CD4-positive, alpha-beta T cell treated with Interleukin-4 for 1 hour (primary cell): ENCODE measurements at regions not wholly inside any gene's neighbourhood (a gene's known extent, or its start where the extent isn't known, plus 50 kb on each side); places are given as distances from the start of the nearest gene placed in this dataset.

Source experiments
- DNase-seq, 2 donors: peaks; one replicate each; pipeline ENCODE4 v3.0.0-alpha.2; 2020 to 2022

DNA sequence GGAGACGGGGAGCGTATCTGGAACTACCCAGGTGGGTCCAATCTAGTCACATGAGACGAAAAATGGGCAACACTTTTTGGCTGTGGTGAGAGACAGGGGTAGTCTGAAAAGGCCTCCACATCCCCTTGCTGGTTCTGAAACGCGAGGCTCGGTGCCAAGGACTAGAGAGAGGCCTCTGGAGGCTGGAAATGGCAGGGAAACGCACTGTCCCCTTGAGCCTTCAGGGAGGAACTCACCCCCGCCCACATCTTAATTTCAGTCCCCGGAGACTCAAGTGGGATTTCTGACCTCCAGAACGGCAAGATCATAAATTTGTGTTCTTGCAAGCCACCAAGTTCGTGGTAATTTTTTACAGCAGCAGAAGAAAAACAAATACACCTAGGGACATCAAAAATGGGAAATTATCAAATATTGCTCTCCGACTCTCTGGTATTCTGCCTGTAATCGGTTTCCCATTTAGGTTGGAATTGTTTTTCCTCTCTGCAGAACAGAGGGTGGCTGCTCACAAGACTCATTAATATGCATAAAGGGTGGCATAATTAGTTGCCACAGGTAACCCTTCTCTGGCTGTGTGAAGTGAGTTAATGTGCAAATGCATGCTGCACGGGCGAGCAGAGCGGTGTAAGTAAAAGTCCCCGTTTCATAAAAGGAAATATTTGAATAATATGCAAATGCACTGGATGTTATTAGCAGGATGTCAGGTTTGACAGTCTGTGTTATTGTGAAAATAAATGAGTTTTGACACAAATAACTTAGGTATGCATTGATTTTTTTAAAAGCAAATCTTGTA is 185.7 kb downstream of the ARRDC4 start:
- no peak for DNase-seq

DNA sequence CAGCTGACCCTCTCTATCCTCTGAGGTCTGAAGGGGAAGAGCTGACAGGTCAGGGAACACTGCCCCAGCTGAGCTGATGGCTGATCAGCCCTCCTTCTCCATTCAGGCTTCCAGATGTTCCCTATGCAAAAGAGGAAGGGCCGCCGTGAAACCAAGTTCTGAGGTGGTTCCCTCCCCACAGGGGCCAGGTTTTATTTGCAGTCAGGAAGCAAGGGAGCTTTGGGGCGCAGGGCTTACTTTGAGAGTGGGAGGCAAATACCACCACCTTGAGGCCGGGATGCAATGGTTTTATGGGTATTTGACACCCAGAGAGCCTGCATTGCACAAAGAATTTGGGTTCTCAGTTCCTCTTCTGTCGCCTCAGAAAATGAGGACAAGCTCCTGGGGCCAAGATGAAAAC is 186.9 kb downstream of the ARRDC4 start:
- no peak for DNase-seq

DNA sequence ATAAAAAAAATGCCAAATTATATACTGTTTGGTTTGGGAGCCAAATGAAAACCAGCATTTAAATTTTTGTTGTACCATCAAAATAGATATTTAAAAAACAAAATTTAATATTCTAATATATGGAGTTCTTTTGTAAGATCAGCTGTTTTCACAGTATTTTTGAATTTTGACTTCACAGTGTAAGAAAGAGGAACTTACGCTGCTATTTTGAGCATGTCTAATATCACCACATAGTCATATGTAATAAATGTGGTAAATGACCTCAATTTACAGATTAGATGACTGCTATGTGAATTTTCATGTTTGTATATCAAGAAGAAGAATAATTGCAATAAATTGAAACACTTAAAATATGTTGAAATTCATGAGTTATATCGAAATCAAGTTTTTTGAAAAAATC is 189.6 kb downstream of the ARRDC4 start:
- no peak for DNase-seq

DNA sequence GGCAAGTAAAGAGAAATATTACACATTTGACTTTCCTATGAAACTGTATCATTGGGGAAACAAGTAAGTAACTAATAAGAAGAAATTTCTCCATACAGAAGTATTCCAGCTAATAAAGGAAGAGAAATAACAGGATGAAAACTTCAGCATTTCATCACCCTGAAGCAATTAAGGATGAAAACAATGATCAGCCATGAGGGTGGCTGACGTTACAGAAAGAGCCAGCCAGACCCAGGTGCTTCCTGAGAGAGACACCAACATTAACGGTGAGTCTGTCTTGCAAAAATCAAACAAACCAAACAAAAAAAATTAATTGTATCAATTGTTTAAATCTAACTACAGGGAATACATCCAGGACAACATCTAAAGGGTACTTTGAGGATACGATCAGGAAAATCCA is 190.0 kb downstream of the ARRDC4 start:
- no peak for DNase-seq

DNA sequence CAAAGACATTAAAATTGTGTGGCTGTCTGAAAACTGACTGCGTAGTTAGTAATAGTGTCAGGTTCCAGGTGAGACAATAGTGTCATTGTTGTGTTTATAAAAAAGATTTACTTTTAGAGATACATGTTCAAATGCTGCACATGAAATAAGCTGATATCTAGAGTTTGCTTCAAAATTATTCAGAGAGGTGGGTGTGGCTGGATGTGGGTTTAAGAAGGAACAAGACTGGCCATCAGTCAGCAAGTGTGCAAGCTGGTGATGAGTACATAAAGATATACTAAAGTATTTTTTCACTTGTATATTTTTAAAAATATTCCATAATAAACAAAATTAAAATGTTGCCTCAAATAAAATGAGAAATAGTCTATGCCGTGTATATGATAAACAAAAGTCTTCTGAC is 190.6 kb downstream of the ARRDC4 start:
- DNase-seq: no peak

DNA sequence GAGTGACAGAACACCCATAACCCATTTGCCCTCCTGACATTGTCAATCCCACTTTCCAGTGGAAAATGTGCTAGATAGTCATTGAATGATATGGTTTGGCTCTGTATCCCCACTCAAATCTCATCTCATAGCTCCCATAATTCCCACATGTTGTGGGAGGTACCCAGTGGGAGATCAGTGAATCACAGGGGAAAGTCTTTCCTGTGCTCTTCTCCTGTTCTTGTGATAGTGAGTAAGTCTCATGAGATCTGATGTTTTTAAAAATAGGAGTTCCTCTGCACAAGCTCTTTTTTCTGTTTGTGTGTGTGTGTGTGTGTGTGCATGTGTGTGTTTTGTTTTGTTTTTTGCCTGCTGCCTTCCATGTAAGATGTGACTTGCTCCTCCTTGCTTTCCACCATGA is 191.7 kb downstream of the ARRDC4 start:
- no peak for DNase-seq

DNA sequence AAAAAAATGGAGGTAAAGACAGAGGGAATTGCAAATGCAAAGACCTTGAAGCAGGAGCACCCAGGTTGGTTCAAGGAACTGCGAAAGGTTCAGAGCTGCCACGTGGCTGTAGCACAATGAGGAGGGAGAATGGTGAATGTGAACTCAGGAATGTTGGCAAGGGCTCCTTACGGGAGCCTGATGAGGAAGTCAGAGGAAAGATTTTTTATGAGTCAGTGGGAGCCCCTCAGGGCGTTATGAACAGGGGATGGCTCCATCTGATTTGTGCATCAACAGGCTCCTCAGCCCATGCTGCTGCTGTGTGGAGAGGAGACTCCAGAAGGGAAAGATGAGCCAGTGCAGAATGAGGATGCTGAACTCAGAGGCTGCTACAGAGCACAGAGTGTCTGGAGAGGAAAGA is 194.4 kb downstream of the ARRDC4 start:
- DNase-seq: no peak

DNA sequence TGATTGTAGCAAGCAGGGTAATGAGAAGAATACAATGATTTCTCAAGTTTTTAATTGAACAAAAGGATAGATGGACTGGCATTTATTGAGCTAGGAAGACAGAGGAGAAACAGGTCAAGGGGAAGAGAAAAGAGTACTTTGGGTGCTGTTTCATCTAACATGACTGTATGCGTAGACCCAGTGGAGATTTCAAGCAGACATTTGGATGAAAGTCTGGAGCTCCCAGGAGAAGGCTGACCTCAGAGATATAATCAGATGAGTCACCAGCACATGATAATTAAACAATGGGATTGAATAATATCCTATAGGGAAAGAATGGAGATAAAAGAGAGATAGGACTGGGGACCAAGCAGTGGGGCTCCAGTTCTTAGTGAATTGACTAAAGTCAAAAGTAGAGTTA is 194.9 kb downstream of the ARRDC4 start:
- no peak for DNase-seq

DNA sequence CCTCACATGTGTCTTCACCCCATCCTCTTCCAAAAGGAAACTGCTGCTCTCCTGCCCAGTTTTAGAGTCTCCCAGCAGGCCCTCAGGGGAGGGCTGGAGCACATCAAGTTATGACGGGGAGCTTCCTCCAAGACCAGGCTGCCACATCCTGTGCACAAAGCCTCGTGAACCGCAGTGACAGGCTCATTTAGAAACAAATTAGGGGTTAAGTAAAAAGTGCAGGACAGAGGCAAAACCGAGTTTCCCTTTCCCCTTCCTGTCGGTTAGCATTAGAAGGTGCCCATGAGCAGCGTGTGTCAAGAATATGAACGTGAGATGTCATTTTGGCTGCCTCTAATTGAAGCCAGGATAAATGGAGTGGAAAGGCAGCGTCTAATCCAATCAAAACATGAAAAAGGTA is 199.7 kb downstream of the ARRDC4 start:
- peak; percentile 35 to 57 for DNase-seq

DNA sequence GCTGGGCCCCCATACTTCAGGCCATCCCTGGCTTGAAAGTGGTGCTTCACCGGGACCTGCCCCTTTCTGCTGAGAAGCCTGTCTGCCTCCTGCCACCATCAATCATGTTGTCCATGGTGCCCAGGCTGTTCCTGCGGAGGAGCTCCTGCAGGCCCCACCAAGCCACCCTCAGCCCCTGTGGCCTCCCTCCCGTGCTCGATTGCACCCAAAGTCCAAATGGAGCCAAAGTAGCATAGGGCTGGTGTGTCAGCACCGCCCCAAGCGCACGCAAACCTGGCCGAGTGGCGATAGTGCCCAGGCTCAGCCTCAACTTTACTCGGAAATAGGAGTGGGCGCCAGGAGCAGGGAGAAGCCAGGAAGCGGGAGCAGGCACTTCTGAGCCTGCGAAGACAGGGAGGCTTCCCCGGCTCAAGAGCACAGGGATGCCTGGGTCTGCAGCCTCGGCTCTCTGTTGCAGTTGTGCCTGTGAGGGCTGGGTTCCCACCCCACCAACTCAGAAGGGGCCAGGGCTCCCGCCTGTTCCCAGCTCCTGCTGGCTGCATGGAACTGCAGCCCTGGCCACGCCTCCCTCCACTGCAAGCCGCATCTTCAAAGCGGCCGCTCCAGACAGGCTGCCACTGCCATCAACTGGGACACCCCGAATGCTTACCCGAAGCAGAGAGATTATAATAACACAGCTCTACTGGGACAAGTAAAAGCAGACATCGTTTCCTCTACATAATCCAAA is 203.0 kb downstream of the ARRDC4 start:
- DNase-seq: no peak

DNA sequence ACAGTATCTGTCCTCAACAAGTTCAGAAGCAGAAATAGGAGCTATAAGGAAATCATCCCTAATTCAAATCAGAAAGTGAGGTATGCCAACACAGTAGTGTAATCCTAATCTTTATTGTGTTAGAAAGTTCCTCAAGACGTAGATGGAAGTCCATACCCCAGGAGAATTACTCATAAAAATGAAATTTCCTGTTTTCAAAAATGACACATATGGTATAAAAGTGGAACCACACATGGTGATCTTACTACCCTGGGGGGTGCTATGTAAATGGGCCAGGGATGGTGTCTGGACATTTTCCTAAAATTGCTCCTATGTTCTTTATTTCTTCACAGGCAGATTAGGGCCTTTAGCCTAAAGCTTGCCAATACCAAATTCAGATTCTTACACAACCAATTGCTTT is 204.1 kb downstream of the ARRDC4 start:
- no peak for DNase-seq

DNA sequence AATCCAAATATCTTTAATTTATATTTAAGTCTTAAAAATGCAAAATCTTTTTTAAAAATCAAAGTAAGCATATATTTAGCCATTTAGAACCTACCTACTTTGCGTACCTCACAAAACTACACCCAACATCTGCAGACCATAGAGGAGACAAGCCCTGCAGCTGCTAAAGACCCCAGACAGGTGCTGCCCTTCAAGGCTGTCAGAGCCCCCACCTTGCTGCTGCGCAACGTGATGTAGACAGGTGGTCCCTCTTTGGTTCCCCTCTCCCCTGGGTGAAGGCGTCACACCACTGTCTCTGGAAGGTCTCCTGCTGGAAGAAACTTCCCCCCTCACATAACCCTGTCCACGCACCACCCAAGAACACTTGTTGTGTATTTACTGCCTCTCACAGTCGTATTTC is 204.5 kb downstream of the ARRDC4 start:
- DNase-seq: no peak

DNA sequence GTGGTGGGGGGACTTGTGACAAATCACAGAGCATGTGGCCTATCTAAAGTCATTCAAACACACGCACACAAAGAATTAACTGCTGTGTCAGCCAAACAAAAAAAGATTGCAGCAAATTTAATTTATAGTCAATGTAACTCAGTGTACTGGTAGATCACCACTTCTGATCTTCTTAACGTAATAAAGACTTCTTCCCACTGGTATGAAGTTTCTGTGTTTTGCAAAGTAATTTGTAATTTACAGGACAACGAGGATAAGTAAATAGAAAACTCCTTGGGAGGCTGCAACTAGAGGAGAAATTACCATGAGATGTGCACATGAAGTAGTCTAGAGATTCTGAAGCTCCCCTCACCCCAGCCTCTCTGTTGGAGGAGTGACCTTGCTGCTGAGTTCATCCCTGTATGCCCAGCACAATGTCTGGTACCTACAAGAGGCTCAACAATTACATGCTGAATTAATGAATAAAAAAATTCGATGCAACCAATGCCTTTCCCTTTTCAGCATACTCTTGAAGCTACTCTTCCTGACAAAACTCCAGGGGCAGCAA is 207.3 kb downstream of the ARRDC4 start:
- no peak for DNase-seq

DNA sequence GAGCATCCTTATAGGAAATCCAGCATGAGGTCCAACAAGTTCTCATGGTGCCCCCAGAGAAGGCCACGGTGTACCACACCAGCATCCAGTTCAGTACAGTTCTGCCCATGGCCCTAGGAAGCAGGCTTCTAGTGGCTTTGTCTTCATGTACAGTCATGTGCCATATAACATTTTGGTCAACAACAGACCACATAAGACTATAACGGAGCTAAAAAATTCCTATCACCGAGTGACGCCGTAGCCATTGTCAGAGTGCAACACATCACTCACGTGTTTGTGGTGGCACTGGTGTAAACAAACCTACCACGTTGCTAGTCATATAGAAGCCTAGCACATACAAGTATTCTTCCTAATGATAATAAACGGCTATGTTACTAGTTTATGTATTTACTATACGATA is 209.0 kb downstream of the ARRDC4 start:
- peak in 1 of 2 donors; percentile 29 for DNase-seq

DNA sequence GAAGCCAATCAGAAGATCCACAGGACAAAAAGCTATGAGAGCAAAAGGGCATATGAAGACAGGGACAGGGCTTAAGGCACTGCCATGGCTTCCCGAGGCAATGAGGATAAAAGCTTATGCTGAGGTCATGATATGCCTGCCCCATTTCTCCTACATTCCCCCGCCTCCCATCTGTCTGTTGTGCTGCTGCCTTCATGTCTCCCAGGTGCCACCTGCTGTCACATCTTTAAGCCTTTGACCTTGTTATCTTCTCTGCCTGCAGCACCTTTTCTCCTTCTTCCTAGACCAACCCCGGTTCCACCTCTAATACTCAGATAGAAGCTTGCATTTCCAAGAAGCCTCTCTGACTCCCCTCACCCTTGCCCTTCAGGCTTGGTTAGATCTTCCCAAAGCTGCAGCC is 213.8 kb downstream of the ARRDC4 start:
- no peak for DNase-seq

DNA sequence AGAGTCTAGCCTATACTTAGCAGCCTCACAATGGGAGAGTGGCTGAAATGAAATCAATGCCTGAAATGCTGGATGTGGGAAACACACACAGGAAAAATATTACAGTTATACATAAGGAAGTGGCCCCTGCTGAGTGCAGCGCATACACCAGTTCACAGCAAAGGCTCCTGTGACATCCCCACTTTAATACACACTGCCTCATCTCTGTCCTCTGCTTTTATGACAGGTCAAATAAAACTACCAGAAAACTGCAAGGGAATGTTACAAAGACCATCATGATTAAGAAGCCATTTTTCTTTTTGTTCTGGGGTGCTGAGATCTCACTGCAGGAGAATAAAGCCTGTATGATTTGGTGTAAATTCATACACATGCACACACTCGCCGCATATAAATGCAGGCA is 214.3 kb downstream of the ARRDC4 start:
- DNase-seq: no peak

DNA sequence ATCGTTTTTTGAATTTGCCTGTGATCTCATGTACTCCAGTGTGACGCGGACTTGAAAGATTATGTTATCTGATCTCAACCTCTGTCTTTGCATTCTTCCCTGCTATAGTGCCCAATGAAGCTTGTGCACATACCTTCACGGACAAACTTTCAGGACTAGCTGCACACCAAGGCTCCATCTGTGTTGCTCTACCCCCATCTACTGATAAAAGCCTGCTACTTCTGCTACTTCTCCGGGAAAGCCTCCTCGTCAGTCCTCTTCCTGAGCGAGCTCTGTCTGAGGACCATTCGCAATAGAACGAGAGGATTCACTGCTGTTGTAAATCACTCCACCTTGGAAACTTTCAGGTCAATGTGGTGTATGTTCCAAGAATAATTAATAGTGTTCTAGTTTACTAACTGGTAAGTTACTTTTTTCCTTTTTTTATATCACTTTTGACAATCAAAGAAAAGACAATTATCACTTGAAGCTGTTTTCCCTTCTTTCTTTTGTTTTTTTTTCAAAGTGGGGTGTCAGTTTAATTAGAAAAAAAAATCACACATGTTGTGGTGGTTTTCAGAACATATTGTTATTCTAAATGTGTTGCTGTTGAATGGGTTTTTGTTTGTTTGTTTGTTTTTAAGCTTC is 217.6 kb downstream of the ARRDC4 start:
- peak; percentile 30 to 47 for DNase-seq

DNA sequence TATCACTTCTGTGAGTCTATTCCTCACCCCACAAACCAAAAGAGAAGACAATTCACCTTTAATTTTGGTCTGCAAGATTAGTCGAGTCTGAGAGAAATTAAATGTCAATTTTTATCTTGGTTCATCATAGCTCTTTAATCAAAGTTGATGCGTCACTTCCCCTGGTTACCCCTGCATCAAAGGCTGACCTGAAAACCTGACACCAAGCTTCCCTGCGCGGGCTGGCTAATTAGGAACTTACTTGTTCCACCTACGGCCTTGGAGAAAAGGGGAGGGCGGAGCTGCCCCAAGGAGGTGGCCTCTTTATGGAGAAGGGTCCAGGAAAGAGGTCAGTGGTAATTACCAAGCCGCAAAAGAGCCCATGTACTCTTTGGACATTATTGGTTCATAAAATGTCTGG is 218.4 kb downstream of the ARRDC4 start:
- no peak for DNase-seq

DNA sequence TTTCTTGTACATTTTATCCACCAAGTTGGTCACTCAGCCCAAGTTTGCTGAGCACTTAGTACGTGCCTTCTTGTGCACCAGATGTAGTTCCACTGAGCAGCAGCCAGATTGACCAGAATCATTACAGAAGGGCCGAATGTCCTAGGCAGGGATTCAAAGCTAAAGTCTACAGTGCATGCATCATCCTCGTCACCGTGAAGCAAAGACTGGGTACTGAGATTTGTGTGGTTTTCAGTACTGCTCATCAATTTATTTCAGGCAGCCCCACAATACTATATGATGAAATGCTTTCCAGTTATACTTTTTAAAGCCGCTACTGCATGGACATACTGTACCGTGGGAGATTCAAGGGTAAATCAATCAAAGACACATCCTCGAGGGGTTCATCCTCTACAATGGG is 227.0 kb downstream of the ARRDC4 start:
- DNase-seq: no peak

DNA sequence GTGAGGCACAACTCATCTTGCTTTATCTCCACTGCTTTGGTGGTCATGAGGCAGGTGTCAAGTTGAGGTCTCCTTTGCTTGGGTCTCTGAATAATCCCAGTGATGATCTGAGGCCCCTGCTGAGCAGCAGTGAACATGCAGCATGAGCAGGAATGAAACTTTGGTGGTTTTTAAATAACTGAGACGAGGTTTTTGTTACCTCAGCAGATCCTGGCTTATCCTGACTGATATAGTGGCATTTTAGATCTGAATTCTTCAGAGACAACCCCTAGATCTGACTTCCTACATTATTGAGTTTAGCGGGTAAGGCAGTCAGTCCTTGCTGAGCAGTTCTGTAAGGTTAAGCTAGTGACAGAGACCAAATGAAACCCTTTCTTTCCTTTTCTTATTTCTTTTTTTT is 230.4 kb downstream of the ARRDC4 start:
- no peak for DNase-seq

DNA sequence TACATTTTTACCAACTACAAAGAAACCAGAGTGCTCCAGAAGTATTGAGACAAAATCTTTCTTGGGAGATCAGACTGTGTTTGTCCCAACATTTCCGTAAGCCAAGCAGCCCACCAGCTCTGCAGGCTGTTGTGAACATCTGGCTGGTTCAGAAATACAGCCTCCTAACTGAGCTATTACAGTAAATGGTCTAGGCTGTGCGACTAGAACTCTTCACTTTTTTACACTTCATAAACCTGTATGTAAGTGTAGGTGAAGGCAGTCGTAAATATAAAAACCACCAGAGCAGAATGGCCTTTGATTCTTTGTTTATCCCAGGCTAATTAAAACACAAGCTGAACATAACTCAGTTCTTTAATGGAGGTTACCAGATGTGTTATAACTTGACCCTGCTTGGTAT is 235.3 kb downstream of the ARRDC4 start:
- DNase-seq: no peak

DNA sequence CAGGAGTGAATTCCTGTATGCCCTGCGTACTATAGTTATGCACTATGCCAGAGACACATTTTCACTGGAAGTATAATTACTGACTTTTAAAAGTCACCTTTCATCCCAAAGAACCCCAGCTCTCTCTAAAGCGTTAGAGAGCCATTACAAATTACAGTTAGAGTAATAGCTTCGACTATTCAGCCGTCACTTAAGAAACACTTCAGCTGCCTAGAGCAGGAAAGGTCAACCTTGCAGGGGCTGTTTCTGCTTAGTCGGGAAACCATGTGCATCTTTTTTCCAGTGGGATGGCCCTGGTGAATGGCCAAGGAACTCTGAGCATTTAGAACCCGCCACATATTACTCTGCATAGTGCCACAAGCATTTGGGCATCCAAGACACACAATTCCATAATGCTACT is 235.9 kb downstream of the ARRDC4 start:
- DNase-seq: no peak

DNA sequence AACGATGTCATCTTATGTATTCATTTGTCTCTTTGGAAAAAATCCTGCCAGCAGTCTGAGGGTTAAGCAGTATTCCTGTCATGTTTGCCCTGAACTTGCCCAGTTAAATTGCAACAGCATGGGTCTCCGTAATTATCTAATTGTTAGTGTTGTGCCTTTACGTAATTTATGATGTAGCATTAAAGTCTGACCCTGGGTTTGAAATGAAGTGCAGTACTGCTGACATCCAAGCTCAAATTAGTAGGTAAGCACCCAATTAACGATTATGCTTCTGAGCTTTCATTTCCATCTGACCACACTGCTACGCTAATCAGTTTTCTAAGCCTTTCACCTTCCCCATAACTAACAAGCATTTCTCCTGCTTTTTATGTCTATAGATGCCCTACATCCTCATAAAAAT is 241.8 kb downstream of the ARRDC4 start:
- DNase-seq: no peak
